ENCODE measurements at regions not wholly inside any gene's neighbourhood (a gene's known extent, or its start where the extent isn't known, plus 50 kb on each side); places are given as distances from the start of the nearest gene placed in this dataset.
"Not testable (repeated sequence)": the region's sequence is repeated elsewhere in the genome, so short reads cannot be mapped to it uniquely, and the experiment has no call there.

DNA sequence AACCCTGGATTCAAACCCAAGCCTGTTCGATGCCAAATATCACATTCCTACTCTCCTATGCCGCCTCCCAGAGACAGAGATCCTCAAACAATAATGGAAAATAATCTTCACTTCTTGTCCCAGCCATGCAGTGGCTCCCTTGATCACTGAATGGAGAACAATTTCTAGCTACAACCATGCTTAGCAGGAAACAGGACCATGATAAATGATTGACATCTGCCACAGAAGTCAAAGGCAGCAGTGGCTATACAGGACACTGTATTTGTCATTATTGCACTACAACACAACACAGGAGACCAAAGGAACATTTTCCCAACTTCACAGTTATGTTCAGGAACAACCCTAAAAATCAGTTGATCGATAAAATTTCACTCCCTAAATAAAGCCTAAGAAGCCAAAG is 243.3 kb upstream of the SLC7A11 start:
- no peak for DNase-seq

DNA sequence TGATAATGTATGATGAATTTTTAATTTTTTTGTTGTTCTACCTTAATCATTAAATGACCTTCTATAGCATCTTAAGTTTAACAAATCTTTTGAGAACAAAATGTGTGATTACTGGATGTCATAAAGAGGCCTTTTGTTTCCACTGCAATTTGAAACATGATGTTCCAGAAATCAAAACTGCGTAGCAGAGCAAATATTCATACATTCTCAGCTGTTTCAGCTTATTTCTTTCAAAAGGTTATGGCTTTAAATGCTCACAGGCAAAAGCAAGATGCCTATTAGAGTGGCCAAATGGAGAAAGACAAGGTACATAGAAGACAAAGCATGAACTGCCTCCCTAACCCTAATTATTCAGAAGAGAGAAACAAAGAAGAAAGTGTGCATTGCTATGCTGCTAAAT is 233.0 kb upstream of the SLC7A11 start:
- no peak for DNase-seq

DNA sequence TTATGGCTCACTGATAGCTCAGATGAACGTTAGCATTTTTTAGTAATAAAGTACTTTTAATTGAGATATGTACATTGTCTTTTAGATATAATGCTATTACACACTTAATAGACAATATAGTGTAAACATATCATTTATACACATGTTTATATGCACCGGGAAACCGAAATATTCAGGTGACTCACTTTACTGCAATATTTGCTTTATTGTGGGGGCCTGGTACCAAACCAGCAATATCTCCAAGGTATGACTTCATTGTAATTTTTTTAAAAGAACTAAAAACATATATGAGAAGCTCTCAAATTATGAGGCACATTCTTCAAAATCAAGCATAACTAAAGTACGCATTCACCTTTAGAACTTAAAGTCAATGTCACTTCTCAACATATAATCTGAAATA is 231.2 kb upstream of the SLC7A11 start:
- DNase-seq, result no peak

DNA sequence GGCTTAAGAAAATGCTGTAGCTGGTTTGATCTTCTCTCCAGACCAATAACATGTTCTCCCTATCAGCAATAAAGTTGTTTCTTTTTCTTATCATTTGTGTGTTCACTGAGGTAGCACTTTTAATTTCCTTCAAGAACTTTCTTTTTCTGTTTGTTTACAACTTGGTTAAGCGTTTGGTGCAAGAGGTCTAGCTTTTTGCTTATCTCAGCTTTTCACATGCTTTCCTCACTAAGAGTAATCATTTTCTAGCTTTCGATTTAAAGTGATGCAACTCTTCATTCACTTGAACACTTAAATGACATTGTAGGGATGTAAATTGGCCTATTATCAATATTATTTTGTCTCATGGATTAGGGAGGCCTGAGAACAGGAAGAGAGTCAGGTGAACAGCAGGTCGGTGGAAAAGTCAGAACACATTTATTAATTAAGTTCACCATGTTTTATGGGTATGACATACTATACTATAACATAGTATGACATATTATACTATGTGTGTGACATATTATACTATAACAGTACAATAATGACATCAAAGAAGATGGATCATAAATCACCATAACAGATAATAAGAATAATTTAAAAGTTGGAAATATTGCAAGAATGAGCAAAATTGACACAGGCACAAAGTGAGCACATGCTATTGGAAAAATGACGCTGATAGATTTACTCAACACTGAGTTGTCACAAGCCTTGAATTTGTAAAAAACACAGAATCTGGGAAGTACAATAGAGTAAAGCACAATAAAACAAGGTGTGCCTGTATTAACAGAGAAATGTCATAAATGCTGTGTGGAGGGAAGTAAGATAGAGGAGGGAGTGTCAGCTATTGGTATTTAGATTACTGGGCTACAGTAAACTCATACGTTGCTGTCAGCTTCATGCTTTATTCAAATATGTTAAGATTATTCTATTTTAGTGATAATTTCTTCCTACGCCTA is 218.6 kb upstream of the SLC7A11 start:
- no peak for DNase-seq

DNA sequence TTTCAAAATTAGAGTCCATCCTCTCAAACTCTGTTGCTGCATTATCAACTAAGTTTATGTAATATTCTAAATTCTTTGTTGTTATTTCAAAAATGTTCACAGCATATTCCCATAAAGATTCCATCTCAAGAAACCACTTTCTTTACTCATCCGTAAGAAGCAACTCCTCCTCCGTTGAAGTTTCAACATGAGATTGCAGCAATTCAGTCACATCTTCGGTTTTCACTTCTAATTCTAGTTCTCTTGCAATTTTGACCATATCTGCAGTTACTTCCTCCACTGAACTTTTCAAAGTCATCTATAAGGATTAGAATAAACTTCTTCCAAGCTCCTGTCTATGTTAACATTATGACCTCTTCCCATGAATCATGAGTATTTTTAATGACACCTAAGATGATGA is 216.6 kb upstream of the SLC7A11 start:
- no peak for DNase-seq

DNA sequence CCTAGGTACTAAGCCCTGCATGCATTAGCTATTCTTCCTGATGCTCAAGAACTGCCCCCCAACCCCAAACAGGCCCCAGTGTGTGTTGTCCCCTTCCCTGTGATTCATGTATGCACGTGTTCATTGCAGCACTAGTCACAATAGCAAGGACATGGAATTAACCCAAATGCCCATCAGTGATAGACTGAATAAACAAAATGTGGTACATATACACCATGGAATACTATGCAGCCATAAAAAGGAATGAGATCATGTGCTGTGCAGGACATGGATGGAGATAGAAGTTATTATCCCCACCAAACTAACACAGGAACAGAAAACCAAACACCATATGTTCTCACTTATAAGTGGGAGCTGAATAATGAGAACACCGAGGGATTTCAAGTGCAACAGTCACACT is 214.2 kb upstream of the SLC7A11 start:
- not testable (repeated sequence) for DNase-seq

DNA sequence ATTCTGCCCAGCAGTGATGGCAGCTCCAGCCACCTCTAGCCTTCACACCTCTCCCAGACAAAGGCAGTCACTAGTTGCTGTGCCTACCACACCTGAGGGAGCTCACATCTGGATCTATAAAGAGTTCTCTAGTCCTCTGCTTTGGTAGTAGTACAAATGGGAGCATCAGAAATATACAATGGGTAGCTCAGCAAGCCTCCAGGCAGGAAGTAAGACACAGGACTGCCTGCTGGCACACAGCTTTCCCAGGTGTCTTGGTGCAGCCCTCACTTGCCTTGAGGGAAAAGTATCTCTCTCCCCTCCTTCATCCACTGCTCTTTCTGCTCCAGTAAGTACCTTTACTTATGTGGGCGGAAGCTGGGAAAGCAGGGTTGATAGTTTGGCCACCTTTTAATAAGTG is 212.9 kb upstream of the SLC7A11 start:
- no peak for DNase-seq

DNA sequence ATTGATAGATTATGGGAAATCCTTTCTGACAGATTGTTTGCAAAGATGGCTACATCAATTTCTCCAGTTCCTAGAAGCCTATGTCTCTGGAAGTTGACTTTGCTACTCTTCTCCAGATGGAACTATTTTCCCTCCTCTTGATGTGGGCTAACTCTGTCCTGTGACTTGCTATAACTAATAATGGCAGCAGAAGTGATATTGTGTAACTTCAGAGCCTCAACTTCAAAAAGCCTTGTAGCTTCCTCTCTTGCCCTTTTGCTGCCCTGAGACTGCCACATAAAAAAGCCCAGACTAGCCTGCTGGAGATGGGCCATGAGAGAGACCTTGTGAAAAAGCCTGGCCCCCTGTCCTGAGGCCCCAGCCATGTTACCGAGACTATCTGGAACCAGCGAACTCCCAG is 210.7 kb upstream of the SLC7A11 start:
- no peak for DNase-seq

DNA sequence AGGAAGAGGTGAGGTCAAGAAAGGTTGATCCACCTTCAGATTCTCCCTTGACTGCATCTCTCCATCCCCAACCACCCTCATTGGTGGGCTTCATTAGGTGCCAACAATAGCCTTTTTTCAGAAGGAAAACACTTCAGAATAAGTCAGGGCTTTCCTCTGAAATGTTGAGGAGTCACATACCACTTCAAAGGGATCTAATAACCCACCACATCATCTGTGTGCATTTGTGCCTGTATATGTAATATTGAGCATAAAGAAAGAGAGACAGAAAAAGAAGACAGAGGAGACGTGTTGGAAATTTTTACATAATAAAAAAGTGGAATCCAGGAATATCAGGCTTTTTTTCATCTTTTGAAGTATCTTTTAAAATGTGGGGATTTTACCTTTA is 209.1 kb upstream of the SLC7A11 start:
- no peak for DNase-seq

DNA sequence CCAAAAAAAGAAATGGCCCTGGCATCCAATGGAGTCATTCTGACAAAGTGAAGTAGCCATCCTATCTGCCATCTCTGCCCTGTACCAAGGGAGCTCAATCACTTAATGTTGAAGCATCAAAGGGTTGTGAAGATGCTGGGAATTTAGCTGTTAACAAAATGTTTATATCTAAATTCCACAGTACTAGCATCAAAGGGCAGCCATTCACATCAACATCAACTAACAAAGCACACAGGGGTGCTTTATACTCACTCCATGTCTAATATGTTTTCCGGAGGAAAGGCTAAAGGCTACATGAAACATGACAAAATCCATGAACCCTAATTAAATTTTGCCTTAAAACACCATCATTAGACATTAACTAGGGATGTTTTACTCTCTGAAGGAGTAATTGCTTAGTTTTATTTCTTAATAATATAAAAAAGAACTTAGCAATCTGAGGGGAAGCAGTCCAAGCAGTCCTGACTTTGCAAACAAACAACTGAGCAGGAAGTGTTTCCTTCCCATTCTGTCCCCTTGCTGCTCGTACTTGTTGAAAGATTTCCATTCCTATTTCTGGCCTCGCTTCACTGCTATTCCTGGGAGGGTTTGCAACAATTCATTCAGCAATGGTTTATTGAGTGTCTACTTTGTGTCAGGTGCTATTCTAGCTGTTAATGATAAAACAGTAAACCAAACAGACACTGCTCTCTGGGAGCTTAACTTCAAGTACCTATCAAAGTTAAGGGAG is 208.6 kb upstream of the SLC7A11 start:
- no peak for DNase-seq

DNA sequence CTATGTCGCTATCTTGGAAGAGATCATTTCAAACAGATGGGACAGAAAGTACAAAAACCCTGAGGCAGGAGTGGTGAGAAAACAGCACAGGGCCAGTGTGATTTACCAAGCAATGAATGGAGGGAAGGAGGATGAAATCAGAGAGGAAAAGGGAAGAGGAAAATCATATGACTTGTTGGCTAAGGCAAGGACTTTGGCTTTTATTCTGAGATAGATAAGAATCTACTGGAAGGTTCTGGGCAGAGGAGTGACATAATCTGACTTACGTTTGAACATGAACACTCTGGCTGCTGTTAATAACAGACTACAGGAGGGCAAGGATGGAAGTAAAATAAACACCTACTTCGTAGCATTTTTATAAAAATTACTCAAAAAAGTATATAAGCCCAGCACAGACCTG is 207.8 kb upstream of the SLC7A11 start:
- no peak for DNase-seq

DNA sequence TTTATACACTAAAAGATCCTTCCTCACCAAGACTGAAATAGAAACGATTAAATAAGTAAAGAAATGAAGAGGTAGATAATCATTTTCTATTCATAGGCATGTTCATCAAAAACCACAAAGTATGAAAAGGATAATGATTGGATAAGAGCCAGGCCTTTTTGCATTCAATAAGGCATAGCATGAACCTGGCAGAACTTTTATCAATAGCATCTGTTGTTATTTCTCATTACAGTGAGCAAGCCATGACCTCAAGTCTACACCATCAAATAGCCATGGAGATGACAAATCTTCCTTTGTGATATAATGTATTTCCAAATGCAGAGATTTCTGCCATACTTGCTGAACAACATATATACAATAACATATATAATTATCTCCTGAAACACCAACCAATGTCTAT is 206.0 kb upstream of the SLC7A11 start:
- DNase-seq, result no peak

DNA sequence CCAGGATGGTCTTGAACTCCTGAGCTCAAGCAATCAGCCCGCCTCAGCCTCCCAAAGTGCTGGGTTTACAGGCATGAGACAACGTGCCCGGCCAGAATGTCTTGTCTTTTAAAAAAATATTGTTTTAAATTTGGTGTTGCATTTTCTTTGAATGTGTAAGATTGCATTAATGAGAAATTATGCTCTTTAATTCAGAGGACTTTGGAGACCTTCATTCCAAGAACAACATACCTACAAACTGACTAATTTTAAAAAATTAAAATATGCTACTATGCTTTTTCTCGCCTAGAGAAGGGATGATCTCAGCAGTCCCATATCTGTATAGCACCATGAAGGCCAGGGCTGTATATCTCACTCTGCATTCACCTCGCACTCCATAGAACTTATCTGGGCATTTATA is 204.3 kb upstream of the SLC7A11 start:
- DNase-seq, result no peak

DNA sequence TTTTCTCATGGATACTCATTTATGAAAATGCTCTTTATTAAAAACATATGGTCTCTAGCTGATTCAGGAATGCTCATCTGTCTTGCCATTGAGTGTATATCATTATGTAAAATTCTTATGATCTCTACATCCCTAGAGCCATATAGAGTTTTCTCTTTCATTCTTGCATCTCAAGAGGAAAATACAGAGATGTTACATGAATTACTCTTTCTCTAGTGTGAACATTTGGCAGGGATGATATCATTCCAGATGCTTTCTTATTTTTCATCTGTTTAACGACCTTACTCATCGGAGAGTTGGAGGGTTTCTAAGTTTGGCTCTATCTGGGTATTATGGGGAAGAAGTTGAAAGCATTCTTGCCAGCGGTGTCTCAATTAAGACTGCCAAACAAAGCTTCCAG is 202.9 kb upstream of the SLC7A11 start:
- no peak for DNase-seq

DNA sequence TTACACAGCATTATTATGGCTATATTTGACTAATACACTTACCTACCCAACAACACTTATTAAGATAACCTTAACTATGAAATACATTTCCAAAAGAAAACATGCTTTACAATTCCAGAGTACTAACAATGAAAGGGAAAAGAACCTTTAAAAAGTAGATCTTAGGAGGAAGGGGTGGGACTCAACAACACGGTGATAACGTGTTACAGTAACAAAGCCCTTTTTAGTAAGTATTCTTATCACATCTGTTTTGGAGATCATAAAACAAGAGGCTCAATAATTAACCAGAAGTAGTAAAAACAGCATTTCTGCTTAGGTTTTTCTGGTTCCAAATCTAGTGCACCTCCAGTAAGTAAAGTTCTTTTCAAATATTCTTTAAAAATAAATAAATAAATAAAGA is 202.1 kb upstream of the SLC7A11 start:
- DNase-seq, result no peak

DNA sequence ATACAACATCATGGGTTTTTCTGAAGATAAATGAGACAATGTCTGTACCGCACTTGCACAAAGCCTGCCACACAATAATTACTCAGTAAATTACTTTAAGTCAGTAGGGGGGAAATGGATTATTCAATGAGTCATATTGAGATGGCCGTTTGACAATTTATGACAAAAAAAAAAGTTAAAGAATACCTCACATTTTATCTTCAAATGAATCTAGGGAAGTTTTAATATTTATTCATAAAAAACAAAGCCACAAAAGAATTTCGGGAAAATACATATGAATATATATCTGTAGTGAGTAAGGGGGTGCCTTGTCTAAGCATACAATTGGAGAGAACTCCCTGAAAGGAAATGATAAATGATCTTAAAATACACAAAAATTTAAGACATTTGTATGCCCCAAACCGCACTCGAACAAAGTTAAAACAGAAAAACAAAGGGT is 197.0 kb upstream of the SLC7A11 start:
- no peak for DNase-seq

DNA sequence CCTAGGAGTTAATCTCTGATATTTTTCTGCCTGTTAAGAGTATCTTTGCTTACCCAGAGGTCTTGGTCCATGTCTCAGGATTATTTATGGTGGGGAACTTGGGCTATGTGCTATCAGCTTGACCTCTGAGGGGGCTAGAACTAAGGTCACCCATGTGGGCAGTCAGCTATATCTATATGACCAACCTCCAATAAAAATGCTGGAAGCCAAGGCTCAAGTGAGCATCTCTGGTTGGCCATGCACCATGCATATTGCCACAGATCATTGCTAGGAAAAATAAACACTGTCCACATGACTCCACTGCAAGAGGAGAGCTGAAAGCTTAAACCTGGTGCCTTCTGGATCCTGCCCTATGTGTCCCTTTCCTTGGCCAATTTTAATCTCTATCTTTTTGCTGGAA is 196.5 kb upstream of the SLC7A11 start:
- no peak for DNase-seq

DNA sequence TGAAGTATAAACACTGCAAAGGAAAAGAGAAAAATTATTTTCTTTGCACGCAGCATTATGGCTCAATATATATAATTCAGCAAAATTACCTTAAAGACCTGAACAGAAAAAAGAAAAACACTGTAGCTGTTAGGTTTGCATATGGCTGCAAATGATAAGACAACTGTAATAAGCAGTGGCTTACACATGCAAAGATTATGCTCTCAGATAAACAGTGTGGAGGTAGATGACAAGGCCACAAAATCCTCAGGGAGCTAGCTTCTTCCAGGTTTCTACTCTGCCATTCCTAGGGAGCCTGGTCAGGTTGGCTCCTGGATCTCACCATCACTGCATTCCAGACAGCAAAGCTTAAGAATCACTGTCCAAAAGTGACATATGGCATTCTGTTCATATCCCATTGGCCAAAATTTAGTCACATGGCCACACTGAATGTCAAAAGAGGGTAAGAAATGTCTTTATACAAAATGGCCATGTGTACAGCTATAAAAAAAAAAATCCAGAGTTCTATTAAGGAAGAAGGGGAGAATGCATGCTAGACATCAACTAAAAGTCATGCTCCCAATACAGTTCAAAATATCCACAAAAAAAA is 195.2 kb upstream of the SLC7A11 start:
- no peak for DNase-seq

DNA sequence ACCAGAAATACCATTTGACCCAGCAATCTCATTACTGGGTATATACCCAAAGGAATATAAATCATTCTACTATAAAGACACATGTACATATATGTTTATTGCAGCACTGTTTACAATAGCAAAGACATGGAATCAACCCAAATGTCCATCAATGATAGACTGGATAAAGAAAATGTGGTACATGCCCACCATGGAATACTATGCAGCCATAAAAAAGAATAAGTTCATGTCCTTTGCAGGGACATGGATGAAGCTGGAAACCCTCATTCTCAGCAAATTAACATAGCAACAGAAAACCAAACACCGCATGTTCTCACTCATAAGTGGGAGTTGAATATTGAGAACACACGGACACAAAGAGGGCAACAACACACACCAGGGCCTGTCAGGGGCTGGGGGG is 193.6 kb upstream of the SLC7A11 start:
- DNase-seq, result not testable (repeated sequence)

DNA sequence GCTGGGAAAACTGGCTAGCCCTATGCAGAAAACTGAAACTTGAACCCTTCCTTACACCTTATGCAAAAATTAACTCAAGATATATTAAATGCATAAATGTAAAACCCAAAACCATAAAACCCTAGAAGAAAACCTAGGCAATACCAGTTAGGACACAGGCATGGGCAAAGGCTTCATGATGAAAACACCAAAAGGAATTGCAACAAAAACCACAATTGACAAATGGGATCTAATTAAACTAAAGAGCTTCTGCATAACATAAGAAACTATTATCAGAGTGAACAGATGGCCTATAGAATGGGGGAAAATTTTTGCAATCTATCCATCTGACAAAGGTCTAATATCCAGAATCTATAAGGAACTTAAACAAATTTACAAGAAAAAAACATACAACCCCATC is 192.9 kb upstream of the SLC7A11 start:
- not testable (repeated sequence) for DNase-seq

DNA sequence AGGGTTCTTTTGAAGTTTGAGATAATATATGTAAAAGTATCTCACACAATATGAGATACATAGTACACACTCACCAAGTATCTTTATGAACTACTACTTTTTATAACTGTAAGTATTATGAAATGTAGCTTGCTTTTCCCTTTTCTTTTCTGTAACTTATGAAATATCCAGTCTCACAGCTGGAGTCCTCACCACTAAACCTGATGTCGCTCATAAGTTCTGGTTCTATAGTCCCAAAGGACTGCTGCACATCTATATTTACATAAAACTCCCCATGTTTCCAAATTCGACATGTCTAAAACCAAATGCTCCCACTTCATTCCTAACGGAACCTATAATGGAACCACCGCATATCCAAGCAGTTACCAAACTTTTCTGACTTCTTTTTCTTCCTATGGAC is 186.5 kb upstream of the SLC7A11 start:
- no peak for DNase-seq

DNA sequence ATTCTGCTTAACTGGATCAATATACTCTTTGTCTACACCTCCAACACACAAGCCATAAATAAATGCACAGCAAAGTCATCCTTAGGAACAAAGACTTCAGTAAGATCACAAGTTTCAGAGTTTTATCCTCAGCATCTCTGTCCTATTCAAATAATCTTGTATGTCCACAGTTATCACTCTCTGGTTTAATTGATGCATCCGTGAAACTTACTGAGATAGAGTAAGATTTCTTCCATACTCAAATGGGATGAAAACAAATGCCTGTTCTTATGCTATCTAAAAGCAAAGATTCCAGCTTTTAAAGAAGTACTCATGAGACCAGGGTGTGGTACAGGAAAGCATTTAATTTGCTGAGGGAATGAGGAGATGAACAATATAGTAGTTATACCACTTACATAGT is 184.6 kb upstream of the SLC7A11 start:
- no peak for DNase-seq

DNA sequence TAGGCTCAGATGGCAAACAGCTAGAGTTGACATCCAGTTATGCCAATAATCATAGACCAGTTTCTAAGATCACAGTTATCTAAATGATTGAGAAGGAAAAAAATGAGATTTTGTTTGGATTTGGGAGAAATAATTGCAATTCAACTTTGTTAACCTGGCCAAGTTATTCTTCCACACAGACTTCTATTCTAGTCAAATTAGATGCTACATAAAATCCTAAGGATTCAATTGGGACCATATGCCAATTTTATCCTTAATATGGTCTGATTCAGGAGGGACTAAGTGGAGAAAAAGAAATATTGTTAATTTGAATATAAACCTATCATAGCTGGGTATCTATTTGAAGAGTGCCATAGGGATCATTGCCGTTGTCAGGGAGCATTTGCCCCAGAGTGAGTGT is 178.3 kb upstream of the SLC7A11 start:
- no peak for DNase-seq

DNA sequence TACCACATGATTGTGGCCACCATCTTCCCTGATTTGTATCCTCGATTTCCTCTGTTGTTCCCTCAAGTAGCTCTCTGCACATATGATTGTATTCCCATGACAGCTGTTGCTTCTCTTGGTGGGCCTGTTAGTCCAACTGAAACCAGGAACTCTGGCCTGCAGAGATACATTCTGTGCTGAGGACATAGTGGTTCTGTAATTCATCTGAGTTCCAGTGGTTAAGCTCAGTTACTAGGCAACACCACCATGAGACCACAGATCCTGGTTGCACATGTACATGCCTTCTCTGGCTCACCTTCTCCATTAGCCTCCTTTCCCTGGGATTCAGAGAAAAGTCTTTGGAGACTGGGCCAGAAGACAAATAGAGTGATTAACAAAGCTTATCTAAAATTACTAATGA is 172.1 kb upstream of the SLC7A11 start:
- DNase-seq, result no peak
